ENCODE measurements at regions not wholly inside any gene's neighbourhood (a gene's known extent, or its start where the extent isn't known, plus 50 kb on each side); places are given as distances from the start of the nearest gene placed in this dataset.

- TF ChIP-seq POLR2A (IDR thresholded peaks at IDR 0.05) (no peak), CTCF (IDR thresholded peaks at IDR 0.05) (no peak)
Measured at GRCh38 chr2:56450772-56451171, 267.0 kb downstream of the CCDC85A start.
